Gastrocnemius medialis (tissue), 4 donors: ENCODE measurements at regions not wholly inside any gene's neighbourhood (a gene's known extent, or its start where the extent isn't known, plus 50 kb on each side); places are given as distances from the start of the nearest gene placed in this dataset.

ENCODE experiments used
- POLR2A ChIP-seq, 2 donors: fragments of 450-650 bp; IDR thresholded peaks; one replicate each; pipeline ENCODE4 v1.6.1; 2017; ENCODE audit warnings: antibody characterized with exemption in 2 of 2, mild to moderate bottlenecking in 2 of 2, moderate library complexity in 2 of 2
- TF ChIP-seq, protein P1 (sequence below), 5 experiments: fragments of 450-650 bp in 3 of 5; fragments of 200-600 bp in 2 of 5; sonication (generic) in 2 of 5; IDR thresholded peaks in 4 of 5; conservative IDR thresholded peaks in 1 of 5; 1 replicate in 4 of 5; 2 replicates in 1 of 5; pipeline ENCODE4 v1.5.1; 2016 to 2019; ENCODE audit warnings: antibody characterized with exemption in 5 of 5, mild to moderate bottlenecking in 3 of 5, moderate library complexity in 3 of 5

DNA sequence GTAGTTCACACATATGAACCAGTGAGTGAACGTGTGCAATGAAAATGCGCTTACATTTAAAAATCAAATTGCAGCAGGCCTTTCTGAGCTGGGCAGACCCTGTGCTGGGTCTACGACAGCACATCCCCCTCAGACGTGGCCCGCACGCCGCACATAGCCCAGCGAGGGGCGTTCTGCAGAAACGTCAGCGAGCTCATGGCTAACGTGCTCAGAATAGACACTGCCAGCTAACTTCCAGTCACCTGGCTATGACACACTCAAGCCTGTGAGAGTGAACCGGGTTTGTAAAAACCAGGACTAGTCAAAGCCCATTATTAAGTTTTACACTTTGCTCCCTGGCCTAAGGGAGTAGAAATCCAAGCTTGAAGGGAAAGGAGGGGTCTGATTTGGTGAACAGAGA, 108.1 kb upstream of the INSIG1 start:
- no peak for TF ChIP-seq POLR2A (IDR thresholded peaks at IDR 0.05)
- TF ChIP-seq, protein P1, sequence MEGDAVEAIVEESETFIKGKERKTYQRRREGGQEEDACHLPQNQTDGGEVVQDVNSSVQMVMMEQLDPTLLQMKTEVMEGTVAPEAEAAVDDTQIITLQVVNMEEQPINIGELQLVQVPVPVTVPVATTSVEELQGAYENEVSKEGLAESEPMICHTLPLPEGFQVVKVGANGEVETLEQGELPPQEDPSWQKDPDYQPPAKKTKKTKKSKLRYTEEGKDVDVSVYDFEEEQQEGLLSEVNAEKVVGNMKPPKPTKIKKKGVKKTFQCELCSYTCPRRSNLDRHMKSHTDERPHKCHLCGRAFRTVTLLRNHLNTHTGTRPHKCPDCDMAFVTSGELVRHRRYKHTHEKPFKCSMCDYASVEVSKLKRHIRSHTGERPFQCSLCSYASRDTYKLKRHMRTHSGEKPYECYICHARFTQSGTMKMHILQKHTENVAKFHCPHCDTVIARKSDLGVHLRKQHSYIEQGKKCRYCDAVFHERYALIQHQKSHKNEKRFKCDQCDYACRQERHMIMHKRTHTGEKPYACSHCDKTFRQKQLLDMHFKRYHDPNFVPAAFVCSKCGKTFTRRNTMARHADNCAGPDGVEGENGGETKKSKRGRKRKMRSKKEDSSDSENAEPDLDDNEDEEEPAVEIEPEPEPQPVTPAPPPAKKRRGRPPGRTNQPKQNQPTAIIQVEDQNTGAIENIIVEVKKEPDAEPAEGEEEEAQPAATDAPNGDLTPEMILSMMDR (IDR thresholded peaks at IDR 0.05 in 4 of 5, conservative IDR thresholded peaks at IDR 0.05 in 1 of 5) = no peak
